GM19372 (cell line): ENCODE measurements at regions not wholly inside any gene's neighbourhood (a gene's known extent, or its start where the extent isn't known, plus 50 kb on each side); places are given as distances from the start of the nearest gene placed in this dataset.
"Not testable (repeated sequence)": the region's sequence is repeated elsewhere in the genome, so short reads cannot be mapped to it uniquely, and the experiment has no call there.

Experiments
- ATAC-seq: cut with Tn5 transposase; IDR thresholded peaks from one replicate; pipeline ENCODE4 v1.9.1; 2021; ENCODE audit warnings: mild to moderate bottlenecking, low read depth, moderate library complexity; ENCODE audit not compliant: unreplicated experiment

DNA sequence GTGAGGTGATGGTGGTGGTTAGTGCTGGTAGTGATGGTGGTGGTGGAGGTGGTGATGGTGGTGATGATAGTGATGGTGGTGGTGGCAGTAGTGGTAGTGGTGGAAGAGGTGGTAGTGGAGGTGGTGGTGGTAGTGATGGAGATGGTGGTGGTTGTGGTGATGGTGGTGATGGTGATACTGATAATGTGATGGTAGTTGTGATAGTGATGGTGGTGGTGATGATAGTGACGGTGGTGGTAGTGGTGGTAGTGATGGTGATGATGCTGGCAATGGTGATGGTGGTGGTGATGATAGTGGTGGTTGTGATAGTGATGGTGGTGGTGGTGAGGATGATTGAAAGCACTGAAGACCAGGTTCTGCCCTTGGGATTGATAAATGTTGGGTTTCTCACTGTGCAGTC, 85.2 kb upstream of the SLC1A3 start:
- ATAC-seq, result no peak

DNA sequence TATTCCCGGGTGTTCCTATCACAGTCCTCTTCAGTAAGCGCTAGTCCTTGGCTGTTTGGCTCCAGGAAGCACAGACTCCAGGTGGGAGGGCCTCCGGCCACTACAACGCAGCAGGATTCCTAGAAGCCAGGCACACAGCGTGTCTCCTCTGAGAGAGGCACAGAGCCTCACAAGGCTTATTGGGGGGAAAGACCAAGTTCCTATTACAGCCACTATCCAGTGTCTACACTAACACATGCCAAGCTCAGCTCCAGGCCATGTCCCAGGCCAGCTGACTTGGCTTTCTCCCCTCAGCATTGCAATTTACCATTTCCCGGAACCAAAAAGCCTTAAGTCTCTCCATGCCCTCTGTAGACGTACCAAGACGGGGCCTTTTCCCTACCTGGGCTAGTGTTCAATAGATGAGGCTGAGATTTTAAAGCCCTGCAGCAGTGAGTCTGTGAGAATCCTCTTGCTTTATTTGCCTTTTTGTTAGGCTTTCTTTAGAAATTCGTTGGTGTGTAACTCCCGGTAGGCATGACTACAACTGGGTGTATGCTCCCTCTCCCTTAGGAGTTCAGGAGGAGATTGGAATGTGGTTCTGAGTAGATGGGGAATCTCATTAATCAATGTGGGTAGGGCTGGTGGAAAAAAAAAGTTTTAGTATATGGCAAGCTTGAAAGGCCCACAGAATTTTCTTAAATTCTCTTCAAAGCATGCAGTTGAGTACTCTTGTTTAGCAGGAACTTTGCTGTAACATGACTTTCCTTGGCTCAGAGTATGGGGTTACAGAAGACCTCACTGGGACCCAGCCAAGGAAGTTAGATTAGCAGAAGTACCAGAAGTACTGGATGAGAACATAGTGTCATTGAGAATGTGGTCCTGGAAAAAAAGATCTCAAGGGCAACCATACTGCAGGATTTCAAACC, 84.3 kb upstream of the SLC1A3 start:
- no peak for ATAC-seq

DNA sequence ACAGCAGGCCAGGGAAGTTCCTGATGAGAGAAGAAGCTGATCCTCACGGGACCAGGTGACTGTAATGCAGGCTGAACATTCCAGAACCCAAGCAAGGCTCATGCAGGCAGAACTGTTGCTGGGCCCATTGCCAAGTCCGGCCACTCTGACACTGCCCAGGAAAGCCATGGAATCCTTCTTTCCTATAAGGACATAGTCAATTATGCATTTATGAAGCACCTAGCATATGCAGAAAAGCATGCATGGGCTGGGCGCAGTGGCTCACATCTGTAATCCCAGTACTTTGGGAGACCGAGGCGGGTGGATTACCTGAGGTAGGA, 83.7 kb upstream of the SLC1A3 start:
- ATAC-seq, result no peak

DNA sequence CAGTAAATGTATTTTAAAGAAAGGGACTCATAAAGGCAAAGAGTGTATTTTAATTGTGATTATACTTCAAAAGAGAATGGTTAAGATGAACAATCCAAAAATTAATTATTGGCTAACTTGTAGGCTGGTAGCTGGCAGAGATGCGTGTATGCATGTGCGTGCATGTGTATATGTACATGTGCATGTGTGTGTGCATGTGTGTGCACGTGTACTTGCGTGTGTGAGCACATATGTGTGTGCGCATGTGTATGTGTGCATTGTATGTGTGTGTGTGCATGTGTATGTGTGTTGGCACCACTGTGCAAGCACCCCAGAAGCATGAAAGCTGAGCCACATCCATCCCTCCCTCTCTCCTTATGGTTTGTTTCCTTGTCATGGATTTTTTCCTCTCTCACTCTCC, 83.0 kb upstream of the SLC1A3 start:
- no peak for ATAC-seq

DNA sequence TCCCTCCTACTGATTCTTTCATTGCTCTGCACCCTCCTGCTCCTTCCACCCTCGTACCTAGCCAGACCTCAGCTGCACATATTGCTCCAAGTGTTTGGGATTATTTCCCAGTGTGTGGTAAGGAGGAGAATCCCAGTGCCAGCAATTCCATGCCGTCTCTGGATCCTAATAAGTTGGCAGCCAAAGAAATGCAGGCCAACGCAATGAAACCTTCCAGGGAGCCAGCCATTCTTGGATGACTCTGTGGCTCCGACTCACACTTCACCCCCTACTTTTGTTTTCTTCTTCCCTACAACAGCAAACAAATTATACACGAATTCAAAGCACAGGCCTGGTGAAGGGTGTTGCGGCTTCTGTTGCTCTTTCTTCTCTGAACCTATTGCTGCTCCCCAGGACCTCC, 82.5 kb upstream of the SLC1A3 start:
- ATAC-seq, result no peak

DNA sequence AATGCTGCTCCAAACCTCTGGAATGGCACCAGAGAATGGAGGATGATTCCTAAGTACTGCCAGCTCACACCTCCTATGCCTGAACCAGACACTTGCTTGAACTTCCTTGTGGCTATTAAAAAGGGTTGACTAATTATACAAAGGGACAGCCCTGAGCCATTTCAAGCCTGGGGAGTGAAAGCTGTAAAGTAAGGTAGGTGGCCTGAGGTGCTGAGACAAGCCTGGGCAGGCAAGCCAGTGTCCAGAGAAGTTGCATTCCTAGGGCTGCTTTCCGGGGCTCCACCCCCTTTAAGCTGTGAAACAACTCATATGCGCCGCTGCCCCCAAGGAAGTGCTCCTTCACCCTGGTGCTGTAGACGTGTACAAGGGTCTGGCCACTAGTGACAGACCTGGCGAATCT, 79.9 kb upstream of the SLC1A3 start:
- no peak for ATAC-seq

DNA sequence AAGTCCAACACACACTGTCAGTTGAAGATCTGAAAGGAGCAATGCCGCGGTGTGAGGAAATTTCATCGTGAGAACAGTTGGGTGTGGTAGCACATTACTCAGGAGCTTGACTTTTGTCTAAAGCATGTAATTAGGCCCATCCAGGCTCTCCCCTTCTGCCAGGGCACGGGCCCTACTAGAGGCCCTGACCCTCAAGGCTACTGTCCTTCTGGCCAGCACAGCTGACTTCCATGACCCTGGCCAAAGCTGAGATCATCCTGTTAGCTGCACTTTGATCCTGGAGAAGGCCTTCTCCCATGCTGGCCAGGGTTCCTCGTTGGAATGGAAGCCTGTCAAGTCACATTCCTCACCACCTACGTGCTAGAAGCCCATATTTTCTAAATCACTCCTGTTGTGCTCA, 77.8 kb upstream of the SLC1A3 start:
- no peak for ATAC-seq

DNA sequence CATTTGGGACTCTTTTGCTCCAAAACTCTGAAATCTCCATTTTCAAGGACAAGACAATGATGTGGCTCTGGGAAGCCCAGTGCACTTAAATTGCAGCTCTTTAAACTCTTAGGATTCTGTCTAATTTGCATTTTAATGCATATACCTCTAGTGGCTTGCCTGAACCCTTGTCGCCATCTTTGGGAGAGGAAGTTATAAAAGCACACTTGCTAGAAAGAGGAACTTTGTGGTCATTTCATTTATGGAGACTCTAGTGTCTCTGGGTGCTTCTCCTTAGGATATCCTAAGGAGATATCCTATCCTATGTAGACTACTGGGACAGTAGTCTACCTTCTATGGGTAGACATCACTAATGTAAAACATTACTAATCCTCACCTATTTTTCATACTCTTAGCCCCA, 77.3 kb upstream of the SLC1A3 start:
- ATAC-seq, result no peak

DNA sequence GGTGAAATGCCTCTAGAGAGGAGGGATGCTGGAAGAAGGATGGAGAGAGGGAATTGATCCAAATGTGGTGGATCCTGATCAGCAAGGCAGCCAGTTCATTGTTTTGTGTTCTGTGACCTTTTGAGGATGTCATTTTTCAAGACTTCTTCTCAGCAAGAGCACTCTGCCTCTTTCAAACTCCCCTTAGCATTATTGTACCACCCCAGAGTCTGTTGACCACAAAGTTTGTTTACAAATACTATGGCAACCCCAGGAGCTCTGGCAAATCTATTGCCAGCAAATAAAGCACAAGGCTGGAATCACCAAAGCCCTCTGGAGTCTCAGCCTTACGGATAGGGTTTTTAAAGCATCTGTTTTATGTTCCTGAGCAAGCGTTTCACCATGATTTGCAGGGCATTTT, 76.2 kb upstream of the SLC1A3 start:
- no peak for ATAC-seq

DNA sequence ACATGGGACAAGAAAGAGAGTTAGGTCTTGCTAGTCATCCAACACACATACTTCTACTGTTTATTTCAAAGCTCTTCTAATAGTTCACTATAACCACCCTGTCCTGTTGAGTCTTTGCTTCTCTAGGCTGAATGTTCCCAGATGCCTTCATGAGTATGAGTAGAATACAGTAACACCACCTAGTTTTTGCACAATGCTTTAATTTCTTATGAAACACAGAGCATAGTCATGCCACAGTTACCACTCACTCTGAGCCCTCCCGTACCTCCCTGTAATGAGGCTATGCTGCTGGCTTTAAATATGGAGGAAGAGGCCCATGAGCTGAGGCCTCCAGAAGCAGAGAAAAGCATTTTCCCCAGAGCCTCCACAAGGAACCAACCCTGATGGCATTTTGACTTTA, 75.0 kb upstream of the SLC1A3 start:
- no peak for ATAC-seq

DNA sequence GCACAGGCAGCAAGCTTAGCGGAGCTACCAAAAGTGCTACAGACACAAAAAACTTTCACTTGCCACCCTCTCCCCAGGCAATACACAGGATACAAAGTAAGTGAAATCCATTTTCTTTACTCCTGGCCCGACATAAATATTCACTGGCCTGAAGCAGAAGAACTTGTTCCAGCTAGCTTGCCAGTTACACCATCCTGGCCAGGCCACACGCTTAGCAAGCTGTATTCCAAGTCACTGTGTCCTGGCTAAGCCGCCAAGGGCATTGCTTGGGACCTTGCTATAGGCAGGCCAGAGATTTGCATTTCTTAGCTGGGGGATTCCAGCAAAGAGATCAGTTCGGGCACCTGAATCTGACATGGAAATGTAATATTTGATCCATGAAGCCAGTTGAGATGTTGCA, 71.0 kb upstream of the SLC1A3 start:
- no peak for ATAC-seq

DNA sequence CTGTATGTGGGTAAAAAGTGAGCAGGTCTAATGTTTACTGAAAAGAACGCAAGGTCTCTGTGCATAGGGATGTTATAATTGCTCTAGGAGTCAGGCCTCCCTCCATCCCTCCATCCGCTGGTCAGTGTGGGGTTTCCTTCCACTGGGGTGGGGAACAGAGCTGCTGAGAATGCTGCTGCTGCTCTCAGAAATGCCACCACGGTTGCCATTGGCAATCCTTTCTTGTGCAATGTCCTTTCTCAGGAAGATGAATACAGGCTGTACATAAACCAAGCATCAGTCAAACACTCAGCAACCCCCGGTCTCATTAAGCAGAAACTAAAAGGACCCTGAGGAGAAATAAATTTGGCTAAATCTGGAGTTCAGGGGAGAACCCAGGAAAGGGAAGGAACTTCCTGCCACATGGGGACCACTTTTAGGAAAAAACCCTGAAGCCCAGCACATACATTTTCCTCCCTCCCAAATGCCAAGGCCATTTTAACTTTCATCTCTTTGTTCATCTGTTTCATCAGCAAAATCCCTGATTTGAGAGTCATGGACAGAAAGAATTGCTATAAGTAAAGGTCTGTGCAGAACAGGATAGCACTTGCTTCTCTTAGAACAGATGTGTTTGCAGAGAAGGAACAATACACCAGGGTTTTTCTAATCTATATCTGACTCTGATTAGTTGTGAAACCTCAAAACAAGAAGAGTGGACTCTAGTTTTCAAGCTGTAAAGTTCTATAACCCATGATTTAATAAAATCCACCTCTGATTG, 70.4 kb upstream of the SLC1A3 start:
- ATAC-seq, result no peak

DNA sequence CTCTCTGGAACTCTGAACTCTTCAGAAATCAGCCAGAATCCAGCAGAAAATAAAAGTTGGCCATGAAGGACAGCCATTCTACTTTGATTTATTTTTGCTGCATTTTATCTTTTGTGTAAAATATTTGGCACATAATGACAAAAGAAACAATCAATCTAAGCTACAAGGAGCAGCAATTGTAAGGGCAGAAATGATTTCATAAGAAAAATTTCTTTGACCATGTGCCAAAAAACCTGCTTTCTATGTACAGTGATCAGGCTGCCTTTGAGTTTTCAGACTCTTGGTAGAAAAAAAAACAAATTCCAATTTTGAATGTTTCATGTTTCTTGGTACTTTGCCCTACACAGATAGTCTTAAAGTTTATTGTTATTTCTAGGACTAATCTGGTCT, 69.8 kb upstream of the SLC1A3 start:
- ATAC-seq, result no peak

DNA sequence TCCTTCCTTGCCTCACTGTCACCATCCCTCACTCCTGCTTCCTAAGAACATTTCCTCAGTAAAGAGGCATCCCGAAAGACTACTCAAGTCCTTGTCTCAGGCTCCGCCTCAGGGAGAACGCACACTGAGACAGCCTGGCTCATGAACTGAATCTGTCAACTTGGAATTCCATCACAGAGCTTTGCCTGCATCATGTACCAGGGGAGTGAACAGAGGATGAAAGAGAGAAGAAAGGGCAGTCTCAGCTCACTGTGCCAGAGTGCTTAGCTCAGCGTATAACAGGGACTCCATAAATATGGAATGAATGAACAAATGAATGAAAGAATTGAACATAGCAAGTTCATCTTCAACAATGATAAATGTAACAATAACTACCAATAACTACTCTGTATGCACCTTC, 68.7 kb upstream of the SLC1A3 start:
- no peak for ATAC-seq

DNA sequence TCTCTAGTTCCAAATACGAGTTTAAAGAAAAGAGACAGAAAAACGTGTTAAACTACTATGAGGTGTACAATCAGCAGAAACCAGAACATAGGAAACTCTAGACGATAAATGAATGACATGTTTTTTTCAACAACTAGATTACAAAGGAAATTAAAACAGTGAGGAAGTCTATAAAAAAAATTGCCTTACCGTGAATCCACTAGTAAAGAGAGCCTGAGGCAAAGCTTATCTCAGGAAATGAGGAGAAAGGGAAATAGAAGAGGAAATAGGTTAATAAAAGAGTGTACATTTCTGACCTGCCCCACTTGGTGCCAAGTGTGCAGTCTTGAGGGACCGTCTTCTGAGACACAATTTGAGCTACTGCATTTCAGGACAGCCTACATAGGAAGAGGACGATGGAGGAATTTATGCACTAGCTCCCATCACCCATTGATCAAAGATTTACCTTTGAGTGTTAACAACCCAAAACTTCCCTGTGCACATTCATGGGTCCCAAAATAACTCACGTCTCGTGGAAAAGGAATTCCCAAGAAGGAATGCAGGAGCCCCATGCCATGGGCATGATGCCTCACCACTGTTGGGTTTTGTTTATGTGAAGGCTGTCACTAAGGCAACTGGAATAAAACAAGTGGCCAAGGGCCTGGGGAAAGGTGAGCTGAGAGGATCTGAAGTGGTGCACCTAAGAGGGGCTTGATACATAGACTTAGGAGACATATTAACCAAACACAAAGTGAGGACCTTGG, 53.6 kb upstream of the SLC1A3 start:
- no peak for ATAC-seq

DNA sequence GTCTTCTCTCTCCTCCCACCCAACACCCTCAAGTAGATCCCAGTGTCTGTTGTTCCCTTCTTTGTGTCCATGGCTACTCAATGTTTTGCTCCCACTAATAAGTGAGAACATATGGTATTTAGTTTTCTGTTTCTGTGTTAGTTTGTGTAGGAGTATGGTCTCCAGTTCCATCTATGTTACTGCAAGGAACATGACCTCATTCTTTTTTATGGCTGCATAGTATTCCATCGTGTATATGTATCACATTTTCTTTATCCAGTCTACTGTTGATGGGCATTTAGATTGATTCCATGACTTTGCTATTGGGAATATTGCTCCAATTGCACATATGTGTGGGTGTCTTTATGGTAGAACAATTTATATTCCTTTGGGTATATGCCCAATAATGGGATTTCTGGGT, 51.4 kb upstream of the SLC1A3 start:
- ATAC-seq, result not testable (repeated sequence)
